ENCODE measurements at regions not wholly inside any gene's neighbourhood (a gene's known extent, or its start where the extent isn't known, plus 50 kb on each side); places are given as distances from the start of the nearest gene placed in this dataset.

DNA sequence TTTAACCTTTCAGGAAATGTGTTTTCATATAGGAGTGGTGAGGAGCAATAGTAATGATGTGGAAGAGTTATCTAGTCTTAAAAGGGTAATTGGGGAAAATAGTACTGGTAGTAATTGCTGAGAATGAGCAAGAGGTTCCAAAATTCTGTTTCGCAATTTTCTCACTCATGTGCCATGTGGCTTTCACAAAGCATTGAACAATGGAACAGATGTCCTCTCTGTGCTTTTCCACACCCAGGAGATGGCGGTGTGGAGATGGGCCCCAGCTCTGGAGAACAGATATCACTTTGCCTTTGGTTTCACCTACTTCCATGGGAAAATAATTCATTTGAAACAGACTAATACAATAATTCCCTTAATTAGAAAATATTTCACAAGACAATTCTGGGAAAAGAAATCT, 170.0 kb upstream of the SLC10A2 start:
- TF ChIP-seq POLR2A (IDR thresholded peaks at IDR 0.05; ENCODE audit: low read depth, low read length) = no peak
- no peak for TF ChIP-seq TAF1 (IDR thresholded peaks at IDR 0.05; ENCODE audit: borderline replicate concordance, low read depth, low read length)

All from GM12892 (cell line).